ENCODE measurements at regions not wholly inside any gene's neighbourhood (a gene's known extent, or its start where the extent isn't known, plus 50 kb on each side); places are given as distances from the start of the nearest gene placed in this dataset.

DNA sequence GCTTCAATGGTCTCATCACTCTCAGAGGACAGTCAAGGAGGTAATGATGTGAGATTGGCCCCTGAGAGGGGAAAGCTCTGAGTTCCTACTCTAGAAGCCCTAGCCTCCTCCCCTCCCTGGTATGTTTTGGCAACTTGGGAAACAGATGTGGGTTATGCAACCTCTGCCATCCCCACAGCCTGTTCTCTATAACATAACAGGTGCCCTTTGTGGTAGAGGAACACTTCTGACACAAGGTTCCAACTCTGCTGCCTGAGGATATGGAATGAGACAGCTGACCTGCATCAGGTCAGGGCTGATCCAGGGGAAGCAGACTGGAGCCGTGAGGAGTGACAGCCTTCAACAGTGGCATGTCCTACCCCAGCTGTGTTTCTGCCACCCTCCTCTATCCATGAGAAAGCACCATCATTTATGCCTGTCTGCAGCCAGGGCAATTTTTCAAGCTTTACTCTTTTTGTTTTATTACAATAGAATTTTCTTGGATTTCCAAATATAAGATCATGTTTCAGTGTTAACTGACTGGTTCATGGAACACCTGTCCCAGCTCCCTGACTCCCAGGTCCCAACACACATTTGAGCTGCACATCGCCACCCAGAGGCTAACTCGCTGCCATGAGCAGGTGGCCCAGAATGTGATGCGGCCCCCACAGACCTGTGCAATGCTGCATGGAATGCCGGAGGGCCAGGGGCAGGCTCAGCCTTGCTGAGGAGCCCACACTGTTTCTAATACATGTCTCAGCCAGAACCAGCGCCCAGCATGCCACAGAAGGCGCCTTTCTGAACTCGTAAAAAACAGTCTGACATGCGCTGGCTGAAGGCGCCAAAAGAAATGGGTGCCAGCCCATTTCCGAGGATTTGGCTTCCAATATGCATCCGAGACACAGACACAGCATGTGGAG is 124.8 kb upstream of the CHST15 start:
- Histone ChIP-seq H3K4me3 (no peak overlapping the region), H3K4me1 (peaks cover 20% of the 10 kb centered on the region), H3K36me3 (no peaks in the 10 kb centered on the region), H3K27me3 (peaks cover 3% of the 10 kb centered on the region), H3K9me3 (no peaks in the 10 kb centered on the region), H3K27ac (no peak overlapping the region)
- TF ChIP-seq POLR2A (IDR thresholded peaks at IDR 0.05): no peak
- TF ChIP-seq EP300 (IDR thresholded peaks at IDR 0.05): no peak
- TF ChIP-seq, protein P1, sequence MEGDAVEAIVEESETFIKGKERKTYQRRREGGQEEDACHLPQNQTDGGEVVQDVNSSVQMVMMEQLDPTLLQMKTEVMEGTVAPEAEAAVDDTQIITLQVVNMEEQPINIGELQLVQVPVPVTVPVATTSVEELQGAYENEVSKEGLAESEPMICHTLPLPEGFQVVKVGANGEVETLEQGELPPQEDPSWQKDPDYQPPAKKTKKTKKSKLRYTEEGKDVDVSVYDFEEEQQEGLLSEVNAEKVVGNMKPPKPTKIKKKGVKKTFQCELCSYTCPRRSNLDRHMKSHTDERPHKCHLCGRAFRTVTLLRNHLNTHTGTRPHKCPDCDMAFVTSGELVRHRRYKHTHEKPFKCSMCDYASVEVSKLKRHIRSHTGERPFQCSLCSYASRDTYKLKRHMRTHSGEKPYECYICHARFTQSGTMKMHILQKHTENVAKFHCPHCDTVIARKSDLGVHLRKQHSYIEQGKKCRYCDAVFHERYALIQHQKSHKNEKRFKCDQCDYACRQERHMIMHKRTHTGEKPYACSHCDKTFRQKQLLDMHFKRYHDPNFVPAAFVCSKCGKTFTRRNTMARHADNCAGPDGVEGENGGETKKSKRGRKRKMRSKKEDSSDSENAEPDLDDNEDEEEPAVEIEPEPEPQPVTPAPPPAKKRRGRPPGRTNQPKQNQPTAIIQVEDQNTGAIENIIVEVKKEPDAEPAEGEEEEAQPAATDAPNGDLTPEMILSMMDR (IDR thresholded peaks at IDR 0.05): no peak
- no peak for TF ChIP-seq POLR2AphosphoS5 (IDR thresholded peaks at IDR 0.05)
- DNase-seq (ENCODE audit: low spot score in 2 of 2): no peak
- 69% methylated on average over 12 of the region's 12 CpGs for WGBS

DNA sequence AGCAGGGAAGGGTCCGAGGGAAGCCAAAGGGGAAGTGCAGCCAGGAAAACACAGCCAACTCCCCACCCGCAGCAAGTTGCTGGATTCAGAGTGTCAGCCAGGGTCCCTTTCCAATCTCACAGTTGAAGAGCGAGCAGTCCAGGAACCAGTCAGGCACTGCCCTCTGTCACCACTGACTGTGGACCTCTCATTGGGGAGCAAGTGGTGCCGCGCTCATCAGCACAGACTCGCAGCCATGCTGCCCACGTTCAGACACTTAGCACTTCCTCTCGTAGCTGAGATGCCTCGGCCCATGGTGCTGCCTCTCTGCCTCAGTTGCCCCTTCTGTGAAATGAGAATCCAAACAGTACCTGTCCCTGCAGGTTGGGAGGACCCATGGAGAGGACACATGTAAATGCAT is 123.6 kb upstream of the CHST15 start:
- H3K27ac ChIP-seq: no peak overlapping the region
- no peaks in the 10 kb centered on the region for H3K27me3 ChIP-seq
- H3K36me3 ChIP-seq: no peaks in the 10 kb centered on the region
- 91% methylated on average over 9 of the region's 9 CpGs for WGBS
- peaks cover 9% of the 10 kb centered on the region for H3K4me1 ChIP-seq
- TF ChIP-seq EP300 (IDR thresholded peaks at IDR 0.05) (no peak), POLR2A (IDR thresholded peaks at IDR 0.05) (no peak), POLR2AphosphoS5 (IDR thresholded peaks at IDR 0.05) (no peak)
- TF ChIP-seq, protein P1 (IDR thresholded peaks at IDR 0.05): no peak
- H3K9me3 ChIP-seq: no peaks in the 10 kb centered on the region
- DNase-seq (ENCODE audit: low spot score in 2 of 2): no peak
- H3K4me3 ChIP-seq: no peak overlapping the region

DNA sequence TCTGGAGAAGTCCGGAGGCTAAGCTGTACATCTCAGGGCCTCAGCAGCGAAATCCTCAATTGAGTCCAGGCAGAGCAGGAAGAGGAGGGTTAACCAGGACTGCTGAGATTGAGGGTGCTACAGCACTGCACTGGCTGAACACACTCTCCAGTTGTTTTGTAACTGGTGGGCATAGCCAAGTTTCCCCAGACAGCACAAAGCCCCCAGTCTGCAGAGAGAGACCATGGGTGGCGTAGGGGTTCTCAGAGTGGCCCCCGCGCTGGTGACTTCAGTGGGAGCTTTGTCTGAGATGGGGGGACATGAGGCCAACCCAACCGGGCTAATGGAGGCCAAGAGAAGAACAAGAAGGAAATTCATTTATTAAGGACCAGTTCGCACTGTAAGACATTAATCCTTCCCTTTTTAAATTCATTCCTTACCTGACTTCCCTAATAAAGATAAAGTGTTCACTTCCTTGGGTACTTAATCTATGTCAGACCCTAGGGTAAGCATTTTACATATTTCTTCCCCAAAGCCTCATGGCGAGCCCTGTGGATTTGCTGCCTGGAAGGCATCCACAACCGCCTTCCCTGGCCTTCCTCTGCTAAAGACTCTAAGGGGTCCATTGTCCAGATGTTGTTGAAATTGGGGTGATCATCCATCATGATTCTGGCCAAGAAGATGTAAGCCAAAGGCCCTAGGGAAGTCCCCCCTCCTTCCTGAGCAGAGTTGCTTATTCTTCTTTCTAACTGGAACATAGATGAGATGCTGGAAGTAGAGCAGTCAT is 121.4 kb upstream of the CHST15 start:
- no peak for DNase-seq (ENCODE audit: low spot score in 2 of 2)
- no peaks in the 10 kb centered on the region for H3K9me3 ChIP-seq
- 90% methylated on average over 9 of the region's 9 CpGs for WGBS
- no peak overlapping the region for H3K4me3 ChIP-seq
- no peaks in the 10 kb centered on the region for H3K36me3 ChIP-seq
- H3K27me3 ChIP-seq: no peaks in the 10 kb centered on the region
- no peak overlapping the region for H3K27ac ChIP-seq
- no peaks in the 10 kb centered on the region for H3K4me1 ChIP-seq
- no peak for TF ChIP-seq POLR2AphosphoS5 (IDR thresholded peaks at IDR 0.05)
- TF ChIP-seq, protein P1 (IDR thresholded peaks at IDR 0.05): no peak
- no peak for TF ChIP-seq POLR2A (IDR thresholded peaks at IDR 0.05)
- TF ChIP-seq EP300 (IDR thresholded peaks at IDR 0.05): no peak

DNA sequence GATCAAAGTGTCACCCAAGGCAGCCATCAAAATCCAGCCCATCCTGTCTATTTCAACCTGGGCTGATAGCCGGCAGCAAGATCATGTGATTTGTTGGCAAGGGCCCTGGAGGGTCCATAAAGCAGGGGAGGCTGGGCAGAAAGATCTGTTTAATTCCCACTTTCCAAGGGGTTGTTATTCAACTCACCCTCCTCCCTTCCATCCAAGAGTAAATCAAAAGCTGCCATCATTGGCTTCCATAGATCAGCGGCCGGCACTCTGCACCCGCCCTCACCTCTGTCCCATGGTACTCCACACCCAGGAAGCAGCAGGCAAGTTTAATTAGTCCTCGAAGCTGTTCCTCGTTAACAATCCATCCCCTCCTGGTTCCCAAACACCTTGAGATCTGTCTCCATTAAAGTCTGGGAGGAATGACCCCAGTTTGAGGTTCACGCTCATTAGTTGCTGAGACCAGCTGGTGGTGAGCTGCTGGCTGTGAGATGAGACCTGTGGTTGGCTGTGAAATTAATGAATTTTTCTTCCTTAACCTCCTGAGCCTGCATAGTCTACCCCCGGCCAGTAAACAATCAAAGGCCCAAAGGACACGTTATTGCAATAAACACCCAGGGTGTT is 120.6 kb upstream of the CHST15 start:
- no peaks in the 10 kb centered on the region for H3K9me3 ChIP-seq
- no peaks in the 10 kb centered on the region for H3K27me3 ChIP-seq
- H3K36me3 ChIP-seq: no peaks in the 10 kb centered on the region
- WGBS: 87% methylated on average over 9 of the region's 9 CpGs
- no peak for DNase-seq (ENCODE audit: low spot score in 2 of 2)
- no peaks in the 10 kb centered on the region for H3K4me1 ChIP-seq
- no peak overlapping the region for H3K27ac ChIP-seq
- no peak for TF ChIP-seq POLR2AphosphoS5 (IDR thresholded peaks at IDR 0.05)
- no peak for TF ChIP-seq EP300 (IDR thresholded peaks at IDR 0.05)
- TF ChIP-seq POLR2A (IDR thresholded peaks at IDR 0.05): no peak
- TF ChIP-seq, protein P1 (IDR thresholded peaks at IDR 0.05): no peak
- H3K4me3 ChIP-seq: no peak overlapping the region

DNA sequence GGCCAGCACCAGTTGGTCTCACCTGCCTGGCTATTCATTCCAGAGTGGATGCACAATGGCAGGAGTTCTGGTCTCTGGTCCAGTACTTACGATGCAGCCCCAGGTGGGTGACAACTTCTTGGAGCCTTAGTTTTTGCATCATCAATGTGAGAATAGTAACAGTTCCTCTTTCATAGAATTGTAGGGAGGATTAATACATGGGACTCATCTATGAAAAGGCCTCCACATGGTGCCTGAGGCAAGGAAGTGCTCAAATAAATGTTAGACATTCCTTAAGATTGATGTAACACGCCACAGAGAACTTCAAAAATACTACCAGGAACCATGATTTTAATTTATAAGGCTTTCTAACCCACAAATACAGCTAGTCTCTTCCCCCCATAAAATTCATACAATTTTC is 120.1 kb upstream of the CHST15 start:
- no peaks in the 10 kb centered on the region for H3K27me3 ChIP-seq
- 94% methylated on average over 2 of the region's 2 CpGs for WGBS
- DNase-seq (ENCODE audit: low spot score in 2 of 2): no peak

More for the DNA sequence above, 120.1 kb upstream of the CHST15 start:
- Histone ChIP-seq H3K9me3 (no peaks in the 10 kb centered on the region), H3K4me3 (no peak overlapping the region), H3K27ac (no peak overlapping the region), H3K4me1 (no peaks in the 10 kb centered on the region), H3K36me3 (no peaks in the 10 kb centered on the region)
- no peak for TF ChIP-seq EP300 (IDR thresholded peaks at IDR 0.05)
- no peak for TF ChIP-seq POLR2A (IDR thresholded peaks at IDR 0.05)
- TF ChIP-seq, protein P1 (IDR thresholded peaks at IDR 0.05): no peak
- TF ChIP-seq POLR2AphosphoS5 (IDR thresholded peaks at IDR 0.05): no peak

All from suprapubic skin (tissue), 4 donors.